Stimulated activated naive B cell treated with anti-CD40 and anti-IgM and Interleukin-4, amounts not matched to agents 10 μg/mL and 1 μg/mL and 100 μg/mL, for 72 hours (primary cell): ENCODE measurements at regions not wholly inside any gene's neighbourhood (a gene's known extent, or its start where the extent isn't known, plus 50 kb on each side); places are given as distances from the start of the nearest gene placed in this dataset.
"Not testable (repeated sequence)": the region's sequence is repeated elsewhere in the genome, so short reads cannot be mapped to it uniquely, and the experiment has no call there.

Experiments
- ATAC-seq, 2 donors: fragments of 150-1000 bp; cut with Tn5 transposase; replicated peaks; 2 replicates each; pipeline ENCODE4 v1.10.0; 2021; ENCODE audit warnings: moderate library complexity in 1 of 2
- DNase-seq: peaks from one replicate; pipeline ENCODE4 v3.0.0; 2021
- H3K27ac Mint-ChIP-seq: one replicate; pipeline ENCODE4 v1.8.0; 2022; ENCODE audit warnings: mild to moderate bottlenecking, mixed read lengths
- H3K27me3 Mint-ChIP-seq, 2 donors: one replicate each; pipeline ENCODE4 v1.8.0; 2022; ENCODE audit warnings: mixed read lengths in 2 of 2
- H3K36me3 Mint-ChIP-seq, 2 donors: one replicate each; pipeline ENCODE4 v1.8.0; 2022; ENCODE audit warnings: mixed read lengths in 2 of 2, mild to moderate bottlenecking in 1 of 2
- H3K4me1 Mint-ChIP-seq, 2 donors: one replicate each; pipeline ENCODE4 v1.8.0; 2022; ENCODE audit warnings: mixed read lengths in 2 of 2, mild to moderate bottlenecking in 1 of 2
- H3K4me3 Mint-ChIP-seq, 2 donors: one replicate each; pipeline ENCODE4 v1.8.0; 2022; ENCODE audit warnings: mild to moderate bottlenecking in 2 of 2, mixed read lengths in 2 of 2, moderate library complexity in 1 of 2
- H3K9me3 Mint-ChIP-seq, 2 donors: one replicate each; pipeline ENCODE4 v1.8.0; 2022; ENCODE audit warnings: mixed read lengths in 2 of 2, mild to moderate bottlenecking in 1 of 2

- DNase-seq (no peak), ATAC-seq (no peak)
- Mint-ChIP-seq H3K4me3 (no peak overlapping the region), H3K4me1 (no peaks in the 10 kb centered on the region), H3K36me3 (no peaks in the 10 kb centered on the region), H3K27me3 (no peaks in the 10 kb centered on the region), H3K27ac (no peak overlapping the region), H3K9me3 (peaks cover 3 to 6% of the 10 kb centered on the region in 2 donors)
Measured at GRCh38 chr4:31259119-31259518, 539.0 kb downstream of the PCDH7 start.

- ATAC-seq = no peak
- no peaks in the 10 kb centered on the region for H3K36me3 Mint-ChIP-seq
- no peaks in the 10 kb centered on the region for H3K4me1 Mint-ChIP-seq
- no peaks in the 10 kb centered on the region for H3K27me3 Mint-ChIP-seq
- no peak for DNase-seq
- peaks cover 3 to 4% of the 10 kb centered on the region in 2 donors for H3K9me3 Mint-ChIP-seq
- no peak overlapping the region for H3K27ac Mint-ChIP-seq
- no peak overlapping the region for H3K4me3 Mint-ChIP-seq
Measured at GRCh38 chr4:31261632-31262031, 541.5 kb downstream of the PCDH7 start.

GRCh38 chr4:31266094-31266493 lies 545.9 kb downstream of the PCDH7 start:
- not testable (repeated sequence) for H3K4me3 Mint-ChIP-seq, H3K9me3 Mint-ChIP-seq, ATAC-seq, DNase-seq, H3K27me3 Mint-ChIP-seq, H3K36me3 Mint-ChIP-seq, H3K27ac Mint-ChIP-seq, H3K4me1 Mint-ChIP-seq

DNA sequence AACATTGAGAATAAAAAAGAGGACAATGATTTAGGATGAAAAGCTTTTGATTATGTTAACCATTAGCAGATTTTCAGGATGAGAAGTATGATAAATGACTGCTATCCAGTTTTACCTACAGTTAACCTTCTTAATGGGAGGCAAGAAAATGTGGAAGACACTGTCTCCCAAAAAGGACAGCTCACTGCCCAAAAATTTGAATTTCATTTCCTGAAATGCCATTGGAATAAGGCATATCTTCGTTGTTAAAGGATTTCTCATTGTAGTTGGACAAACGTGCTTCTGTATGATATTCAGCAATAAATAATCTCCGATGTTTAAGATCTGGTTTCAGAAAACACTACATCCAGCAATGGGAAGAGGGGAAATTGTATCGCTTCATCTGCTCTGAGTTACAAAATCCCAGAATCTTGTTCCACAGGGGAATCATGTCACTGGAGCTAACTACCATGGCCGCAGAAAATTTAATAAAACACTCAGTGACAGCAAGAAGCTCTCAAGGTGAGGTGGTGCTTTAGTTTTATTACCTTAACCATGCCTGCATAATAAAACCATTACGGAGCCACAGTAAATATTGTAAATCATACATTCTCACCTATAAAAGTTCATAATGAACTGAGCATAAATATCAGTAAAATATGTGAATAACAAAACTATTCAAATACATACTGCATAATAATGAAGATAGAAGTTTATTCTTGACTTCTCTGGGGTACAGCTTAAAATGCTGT lies 552.3 kb downstream of the PCDH7 start:
- no peaks in the 10 kb centered on the region for H3K36me3 Mint-ChIP-seq

GRCh38 chr4:31275906-31276305 lies 555.7 kb downstream of the PCDH7 start:
- Mint-ChIP-seq H3K27ac (no peak overlapping the region), H3K9me3 (peaks cover 4 to 7% of the 10 kb centered on the region in 2 donors), H3K27me3 (no peaks in the 10 kb centered on the region), H3K36me3 (no peaks in the 10 kb centered on the region), H3K4me3 (no peak overlapping the region), H3K4me1 (no peaks in the 10 kb centered on the region)
- DNase-seq (no peak), ATAC-seq (no peak)

More for the DNA sequence above, 552.3 kb downstream of the PCDH7 start:
- DNase-seq = no peak
- no peak overlapping the region for H3K27ac Mint-ChIP-seq
- no peaks in the 10 kb centered on the region for H3K4me1 Mint-ChIP-seq
- H3K27me3 Mint-ChIP-seq = no peaks in the 10 kb centered on the region
- H3K9me3 Mint-ChIP-seq = peaks cover 2 to 5% of the 10 kb centered on the region in 2 donors
- no peak overlapping the region for H3K4me3 Mint-ChIP-seq
- no peak for ATAC-seq

GRCh38 chr4:31283679-31284078 lies 563.5 kb downstream of the PCDH7 start:
- no peak for DNase-seq

GRCh38 chr4:31290836-31291235 lies 570.7 kb downstream of the PCDH7 start:
- Mint-ChIP-seq H3K4me3 (no peak overlapping the region), H3K9me3 (peaks cover 4 to 5% of the 10 kb centered on the region in 2 donors), H3K27ac (no peak overlapping the region), H3K4me1 (no peaks in the 10 kb centered on the region), H3K27me3 (no peaks in the 10 kb centered on the region), H3K36me3 (no peaks in the 10 kb centered on the region)
- no peak for ATAC-seq
- no peak for DNase-seq

More at GRCh38 chr4:31283679-31284078, 563.5 kb downstream of the PCDH7 start:
- no peak overlapping the region for H3K4me3 Mint-ChIP-seq
- ATAC-seq = no peak
- no peak overlapping the region for H3K27ac Mint-ChIP-seq
- no peaks in the 10 kb centered on the region for H3K27me3 Mint-ChIP-seq
- H3K36me3 Mint-ChIP-seq = no peaks in the 10 kb centered on the region
- no peaks in the 10 kb centered on the region for H3K4me1 Mint-ChIP-seq
- H3K9me3 Mint-ChIP-seq = peaks cover 0 to 1% of the 10 kb centered on the region in 2 donors

GRCh38 chr4:31291238-31291637 lies 571.1 kb downstream of the PCDH7 start:
- H3K4me1 Mint-ChIP-seq = no peaks in the 10 kb centered on the region
- DNase-seq (no peak), ATAC-seq (no peak)
- H3K36me3 Mint-ChIP-seq = no peaks in the 10 kb centered on the region
- no peak overlapping the region for H3K4me3 Mint-ChIP-seq
- peaks cover 4 to 5% of the 10 kb centered on the region in 2 donors for H3K9me3 Mint-ChIP-seq
- no peak overlapping the region for H3K27ac Mint-ChIP-seq
- H3K27me3 Mint-ChIP-seq = no peaks in the 10 kb centered on the region

DNA sequence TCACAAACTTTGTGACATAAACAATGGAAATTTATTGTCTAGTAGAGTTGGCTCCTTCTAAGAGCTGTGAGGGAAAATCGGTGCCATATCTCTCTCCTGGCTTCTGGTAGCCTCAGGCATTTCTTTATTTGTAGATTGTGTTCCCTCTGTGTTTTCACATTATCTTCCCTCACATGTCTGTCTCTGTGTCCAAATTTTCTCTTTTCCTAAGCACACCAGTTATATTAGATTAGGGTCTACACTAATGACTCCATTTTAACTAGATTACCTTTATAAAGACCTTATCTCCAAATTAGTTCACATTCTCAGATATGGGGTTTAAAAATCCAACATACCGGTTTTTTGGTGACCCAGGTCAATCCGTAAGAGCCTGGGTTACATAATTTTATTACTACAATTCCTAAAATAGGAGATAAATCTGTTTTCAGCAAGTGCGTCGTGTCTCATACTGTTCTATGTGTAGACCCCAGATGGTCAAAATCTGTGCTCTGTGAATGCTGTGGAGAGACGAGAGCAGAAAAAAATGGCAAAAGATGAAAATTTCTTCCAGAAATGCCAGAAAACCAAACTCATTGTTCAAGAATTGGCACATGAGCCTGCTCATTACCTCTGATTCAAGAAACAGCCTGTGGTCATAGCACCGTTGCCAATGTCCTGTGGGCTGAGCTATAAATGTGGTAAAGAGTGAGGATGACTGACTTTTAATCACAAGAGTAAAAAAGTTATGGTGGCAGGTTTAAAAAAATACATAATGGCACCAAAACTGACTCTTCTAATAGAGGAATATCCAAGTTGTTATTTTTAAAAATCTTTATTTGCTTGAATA lies 574.7 kb downstream of the PCDH7 start:
- Mint-ChIP-seq H3K4me3 (no peak overlapping the region), H3K27ac (no peak overlapping the region), H3K4me1 (no peaks in the 10 kb centered on the region), H3K27me3 (no peaks in the 10 kb centered on the region), H3K9me3 (peaks cover 4 to 5% of the 10 kb centered on the region in 2 donors), H3K36me3 (no peaks in the 10 kb centered on the region)
- ATAC-seq = no peak
- no peak for DNase-seq

DNA sequence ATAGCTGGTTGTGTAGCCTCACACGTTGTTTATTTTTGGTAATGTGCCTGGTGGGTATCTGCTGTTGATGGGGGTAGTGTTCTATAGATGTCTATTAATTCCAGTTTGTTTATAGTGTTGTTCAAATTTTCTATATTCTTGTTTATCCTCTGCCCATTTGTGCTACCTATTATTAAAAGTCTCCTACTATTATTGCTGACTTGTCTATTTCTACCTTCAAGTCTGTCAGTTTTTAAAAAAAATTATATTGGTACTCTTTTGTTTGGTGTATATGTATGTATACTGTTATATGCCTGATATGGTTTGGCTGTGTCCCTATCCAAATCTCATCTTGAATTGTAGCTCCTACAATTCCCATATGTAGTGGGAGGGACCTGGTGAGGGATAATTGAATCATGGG lies 578.6 kb downstream of the PCDH7 start:
- Mint-ChIP-seq H3K4me3 (no peak overlapping the region), H3K9me3 (peaks cover 0 to 1% of the 10 kb centered on the region in 2 donors), H3K4me1 (no peaks in the 10 kb centered on the region), H3K27me3 (no peaks in the 10 kb centered on the region), H3K36me3 (no peaks in the 10 kb centered on the region), H3K27ac (no peak overlapping the region)
- no peak for ATAC-seq
- DNase-seq = no peak

- no peak for ATAC-seq
- Mint-ChIP-seq H3K36me3 (no peaks in the 10 kb centered on the region), H3K4me1 (no peaks in the 10 kb centered on the region), H3K27me3 (no peaks in the 10 kb centered on the region), H3K4me3 (no peak overlapping the region), H3K9me3 (peaks cover 4% of the 10 kb centered on the region in 2 donors), H3K27ac (no peak overlapping the region)
- DNase-seq = no peak
Measured at GRCh38 chr4:31307029-31307428, 586.9 kb downstream of the PCDH7 start.

DNA sequence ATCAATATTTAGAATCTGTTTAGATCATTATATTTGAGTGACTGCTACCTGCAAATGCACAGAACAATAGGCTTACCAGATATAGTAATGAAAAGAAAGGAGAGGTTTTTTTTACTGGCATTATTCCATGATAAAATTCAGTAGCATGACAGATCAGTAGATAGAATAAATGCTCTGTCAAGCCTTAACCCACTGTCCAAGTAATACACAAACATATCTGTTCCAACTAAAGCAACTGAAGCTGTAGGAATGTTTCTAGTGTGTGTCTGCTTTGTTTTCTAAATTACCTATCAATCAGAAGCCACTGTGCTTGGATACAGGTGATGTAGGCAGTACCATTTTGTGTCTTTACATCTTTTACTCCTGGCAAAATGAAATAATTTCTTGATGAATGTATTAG lies 604.6 kb downstream of the PCDH7 start:
- H3K4me1 Mint-ChIP-seq = no peaks in the 10 kb centered on the region
- no peaks in the 10 kb centered on the region for H3K36me3 Mint-ChIP-seq
- H3K27ac Mint-ChIP-seq = no peak overlapping the region
- peaks cover 1 to 4% of the 10 kb centered on the region in 2 donors for H3K9me3 Mint-ChIP-seq
- no peak for DNase-seq
- H3K27me3 Mint-ChIP-seq = no peaks in the 10 kb centered on the region
- ATAC-seq = no peak
- H3K4me3 Mint-ChIP-seq = no peak overlapping the region

GRCh38 chr4:31325300-31325699 lies 605.1 kb downstream of the PCDH7 start:
- DNase-seq (no peak), ATAC-seq (no peak)
- H3K9me3 Mint-ChIP-seq = peaks cover 1 to 4% of the 10 kb centered on the region in 2 donors
- no peaks in the 10 kb centered on the region for H3K4me1 Mint-ChIP-seq
- H3K27me3 Mint-ChIP-seq = no peaks in the 10 kb centered on the region
- H3K27ac Mint-ChIP-seq = no peak overlapping the region
- no peak overlapping the region for H3K4me3 Mint-ChIP-seq
- H3K36me3 Mint-ChIP-seq = no peaks in the 10 kb centered on the region

- Mint-ChIP-seq H3K9me3 (peaks cover 1 to 4% of the 10 kb centered on the region in 2 donors), H3K27me3 (no peaks in the 10 kb centered on the region), H3K36me3 (no peaks in the 10 kb centered on the region), H3K27ac (no peak overlapping the region), H3K4me1 (no peaks in the 10 kb centered on the region), H3K4me3 (no peak overlapping the region)
- DNase-seq (no peak), ATAC-seq (no peak)
Measured at GRCh38 chr4:31327031-31327430, 606.9 kb downstream of the PCDH7 start.

DNA sequence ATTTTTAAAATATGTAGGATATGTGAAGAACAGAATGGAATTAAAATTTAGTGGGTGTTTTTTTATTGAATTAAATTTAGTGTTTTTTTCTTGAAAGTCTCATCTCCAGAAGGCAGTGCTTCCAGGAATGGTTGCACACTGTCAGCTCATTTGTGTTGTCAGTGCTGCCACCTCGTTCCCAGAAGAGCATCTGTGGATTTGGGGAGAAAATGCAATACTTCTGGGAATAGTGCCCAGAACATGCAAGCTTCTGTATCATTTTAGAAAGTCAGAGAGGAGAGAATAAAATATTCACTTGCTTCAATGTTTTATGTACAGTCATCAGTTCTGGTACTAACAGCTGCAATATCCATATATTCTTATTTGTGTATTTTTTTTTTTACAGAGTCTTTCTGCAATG lies 608.8 kb downstream of the PCDH7 start:
- H3K9me3 Mint-ChIP-seq = no peaks in the 10 kb centered on the region
- H3K4me3 Mint-ChIP-seq = no peak overlapping the region
- H3K4me1 Mint-ChIP-seq = no peaks in the 10 kb centered on the region
- no peak overlapping the region for H3K27ac Mint-ChIP-seq
- DNase-seq (no peak), ATAC-seq (no peak)
- H3K27me3 Mint-ChIP-seq = no peaks in the 10 kb centered on the region
- H3K36me3 Mint-ChIP-seq = no peaks in the 10 kb centered on the region
